K562 (cell line): ENCODE measurements at regions not wholly inside any gene's neighbourhood (a gene's known extent, or its start where the extent isn't known, plus 50 kb on each side); places are given as distances from the start of the nearest gene placed in this dataset.

Experiments used
- ATAC-seq: fragments of 200-7000 bp; cut with Tn5 transposase; 3 replicates; pipeline ENCODE4 v1.9.1; 2020; ENCODE audit warnings: moderate library complexity
- BruUV-seq: library from RNA; stranded (reverse); fragments of 400-500 nt; replicated peaks from 2 replicates; lab custom pipeline; 2021; lab: Mats Ljungman, UMichigan
- CTCF ChIA-PET: fragments of 300-600 bp; formaldehyde crosslinking; extraction: SDS; loops from one replicate; lab custom pipeline; 2021; ENCODE audit warnings: low intra/inter-chr PET ratio; lab: Yijun Ruan, JAX
- POLR2A ChIA-PET: fragments of 300-600, 350-650 bp; sonication (Branson Sonifier 250); formaldehyde crosslinking; extraction: SDS; loops from one replicate; lab custom pipeline; 2021; ENCODE audit warnings: antibody characterized with exemption, inconsistent platforms; lab: Yijun Ruan, JAX
- DNase-seq, 4 experiments: peaks; one replicate each; pipeline versions ENCODE4 v3.0.0 to v3.0.0-alpha.2; 2011 to 2018; ENCODE audit warnings: low spot score in 3 of 4, mixed read lengths in 3 of 4; ENCODE audit errors: extremely low read depth in 1 of 4
- FAIRE-seq: peaks from 2 replicates; lab custom pipeline; 2011; peaks lifted over from hg19 to GRCh38; lab: Jason Lieb, UNC
- H2AFZ ChIP-seq: 2 replicates; pipeline ENCODE4 v1.6.0; 2011; ENCODE audit warnings: low read depth, low read length, control low read depth, inconsistent platforms
- H3K27ac ChIP-seq: fragments of 200-600 bp; 3 replicates; pipeline ENCODE4 v1.8.0; 2011; ENCODE audit warnings: low read depth, mild to moderate bottlenecking, control low read depth, inconsistent platforms, low read length, moderate library complexity, mixed read lengths; ENCODE audit errors: extremely low read depth
- H3K27me3 ChIP-seq, 2 experiments: fragments of 300-600 bp in 1 of 2; 2 replicates in 1 of 2; 3 replicates in 1 of 2; pipeline versions ENCODE4 v1.6.0 to v1.8.0; 2011; ENCODE audit warnings: inconsistent platforms in 2 of 2, low read length in 2 of 2, mild to moderate bottlenecking in 1 of 2, mixed read lengths in 1 of 2, moderate library complexity in 1 of 2; ENCODE audit not compliant: control insufficient read depth in 2 of 2, insufficient read depth in 2 of 2
- H3K36me3 ChIP-seq: fragments of 300-600 bp; 3 replicates; pipeline ENCODE4 v1.8.0; 2011; ENCODE audit warnings: mild to moderate bottlenecking, low read length, inconsistent platforms; ENCODE audit not compliant: control insufficient read depth, insufficient read depth
- H3K4me1 ChIP-seq, 2 experiments: fragments of 200-600 bp in 1 of 2; replicated peaks in 1 of 2; 2 replicates in 1 of 2; 3 replicates in 1 of 2; pipeline versions ENCODE4 v1.5.1 to v1.8.0; 2011; ENCODE audit warnings: inconsistent platforms in 2 of 2, low read length in 2 of 2, mild to moderate bottlenecking in 1 of 2, mixed read lengths in 1 of 2, moderate library complexity in 1 of 2; ENCODE audit not compliant: control insufficient read depth in 2 of 2, insufficient read depth in 2 of 2
- H3K4me2 ChIP-seq: 2 replicates; pipeline ENCODE4 v1.6.1; 2011; ENCODE audit warnings: low read length, control low read depth, inconsistent platforms, mixed read lengths; ENCODE audit not compliant: insufficient read depth
- H3K4me3 ChIP-seq: fragments of 200-600 bp; sonication (generic), shearing (Covaris generic); 2 replicates; pipeline ENCODE4 v1.5.1; 2016; ENCODE audit warnings: control low read depth, inconsistent platforms
- H3K79me2 ChIP-seq: fragments of 200-600 bp; 3 replicates; pipeline ENCODE4 v1.8.0; 2011; ENCODE audit warnings: low read length, inconsistent platforms; ENCODE audit not compliant: control insufficient read depth, insufficient read depth
- H3K9ac ChIP-seq, 2 experiments: 2 replicates each; pipeline versions ENCODE4 v1.6.0 to v1.6.1; 2011; ENCODE audit warnings: low read depth in 2 of 2, low read length in 2 of 2, control low read depth in 1 of 2, inconsistent platforms in 1 of 2, mild to moderate bottlenecking in 1 of 2, mixed read lengths in 1 of 2; ENCODE audit not compliant: insufficient read depth in 1 of 2
- H3K9me1 ChIP-seq: one replicate; pipeline ENCODE4 v1.6.0; 2011; ENCODE audit warnings: inconsistent platforms, mild to moderate bottlenecking, low read length, moderate library complexity; ENCODE audit not compliant: control insufficient read depth, insufficient read depth
- H3K9me3 ChIP-seq: replicated peaks from 2 replicates; pipeline ENCODE4 v1.5.1; 2011; ENCODE audit warnings: low read depth, low read length, inconsistent platforms; ENCODE audit not compliant: control insufficient read depth, insufficient read depth
- H4K20me1 ChIP-seq: replicated peaks from 2 replicates; pipeline ENCODE4 v1.6.1; 2011; ENCODE audit warnings: low read length, inconsistent platforms, mixed read lengths; ENCODE audit not compliant: control insufficient read depth, insufficient read depth
- CCAR2 ChIP-seq: fragments of 200-400 bp; formaldehyde crosslinking; IDR thresholded peaks from 2 replicates; pipeline ENCODE4 v1.6.1; 2017; ENCODE audit warnings: mild to moderate bottlenecking, low read depth, low read length
- DDX20 ChIP-seq: fragments of 450-650 bp; IDR thresholded peaks from 2 replicates; pipeline ENCODE4 v1.6.1; 2016; ENCODE audit warnings: missing genetic modification characterization, low read depth, mild to moderate bottlenecking, missing compliant biosample characterization, moderate library complexity
- HIVEP1 ChIP-seq: fragments of 250-450 bp; sonication (Bioruptor Pico); IDR thresholded peaks from 2 replicates; pipeline ENCODE4 v1.4.0; 2020; ENCODE audit warnings: mild to moderate bottlenecking
- SIRT6 ChIP-seq: IDR thresholded peaks from one replicate; pipeline ENCODE4 v1.6.1; 2012; ENCODE audit warnings: low read depth, mild to moderate bottlenecking, control low read depth, inconsistent platforms, low read length, moderate library complexity
- WGBS: fragments of 100-300 bp; shearing (Covaris generic); methylation state at CpG from one replicate; pipeline ENCODE4 v1.1.6; 2016; ENCODE audit warnings: low coverage, mixed read lengths; ENCODE audit not compliant: insufficient coverage; ENCODE audit errors: missing lambda C conversion rate; 5-methylcytosine and 5-hydroxymethylcytosine counted together
- in situ Hi-C: fragments of 300-500 bp; cut with MboI; formaldehyde crosslinking; loops from 4 replicates; pipeline ENCODE4 v1.15.0; 2018; ENCODE audit warnings: inconsistent platforms, mixed read lengths
- intact Hi-C: fragments of 100-400 bp; cut with micrococcal nuclease; formaldehyde crosslinking; loops from 2 replicates; pipeline ENCODE4 v1.14.2; 2022
- TF ChIP-seq, protein P1 (sequence below): fragments of 150-350 bp; conservative IDR thresholded peaks from 2 replicates; pipeline ENCODE4 v1.6.1; 2014; ENCODE audit warnings: low read length
- TF ChIP-seq, protein P2 (sequence below), 3 experiments: fragments of 200-800 bp in 1 of 3; fragments of 250-450 bp in 1 of 3; fragments of 450-650 bp in 1 of 3; sonication (Bioruptor Pico) in 1 of 3; sonication (Bioruptor generic) in 1 of 3; formaldehyde crosslinking in 1 of 3; IDR thresholded peaks; 2 replicates each; pipeline versions ENCODE4 v1.6.1 to v1.8.0; 2016 to 2022; ENCODE audit warnings: mild to moderate bottlenecking in 2 of 3, missing genetic modification characterization in 2 of 3, missing compliant biosample characterization in 1 of 3, moderate library complexity in 1 of 3
- TF ChIP-seq, protein P3 (sequence below): fragments of 250-450 bp; sonication (Bioruptor Pico); IDR thresholded peaks from 2 replicates; pipeline ENCODE4 v1.8.0; 2022; ENCODE audit warnings: inconsistent platforms, mild to moderate bottlenecking, moderate library complexity, borderline replicate concordance

DNA sequence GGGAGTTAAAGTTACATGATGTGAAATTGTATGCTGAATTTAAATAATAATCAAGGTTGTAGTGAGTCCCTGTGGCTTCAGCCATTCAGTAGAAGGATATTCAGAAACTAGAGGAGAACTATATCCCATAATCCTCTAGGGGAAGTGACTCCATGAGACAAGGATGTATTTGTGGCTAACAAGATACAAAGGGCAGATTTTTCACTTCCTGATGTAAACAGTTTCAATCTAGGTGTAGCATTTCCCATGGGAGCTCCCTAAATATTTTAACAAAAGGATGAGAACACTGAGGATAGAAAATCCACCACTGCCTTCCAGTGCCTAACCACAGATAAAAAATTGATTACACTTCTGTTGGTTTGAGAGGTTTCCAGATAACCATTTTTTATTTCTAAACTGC lies 435.4 kb upstream of the TENM3 start:
- CTCF ChIA-PET, result no interaction called here

DNA sequence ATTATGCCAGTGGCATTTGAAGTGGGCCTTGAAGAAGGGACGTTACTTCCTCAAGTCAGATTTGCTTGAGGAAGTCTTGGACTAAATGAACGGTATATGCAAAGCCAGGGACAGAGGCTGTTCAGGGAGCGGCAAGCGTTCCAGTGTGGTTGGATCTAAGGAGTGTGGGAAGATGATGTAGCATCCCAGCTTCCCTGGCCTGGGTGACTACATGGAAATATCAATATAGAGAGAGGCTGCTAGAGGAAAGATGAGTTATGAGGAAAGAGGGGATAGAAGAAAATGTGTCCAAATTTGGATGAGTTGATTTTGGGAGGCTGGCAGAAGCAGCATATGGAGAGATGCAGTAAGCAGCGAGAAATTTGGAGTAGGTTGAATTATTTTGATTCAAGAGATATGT lies 432.5 kb upstream of the TENM3 start:
- Histone ChIP-seq H3K4me3 (no peak overlapping the region), H3K9me1 (no peaks in the 10 kb centered on the region), H3K27ac (no peak overlapping the region), H2AFZ (no peak overlapping the region), H3K79me2 (no peaks in the 10 kb centered on the region), H3K9me3 (no peaks in the 10 kb centered on the region), H3K27me3 (no peaks in the 10 kb centered on the region), H3K9ac (no peak overlapping the region), H3K4me2 (no peak overlapping the region), H3K4me1 (no peaks in the 10 kb centered on the region), H4K20me1 (no peaks in the 10 kb centered on the region), H3K36me3 (no peaks in the 10 kb centered on the region)
- ATAC-seq (no peak), DNase-seq (no peak), FAIRE-seq (no peak)
- ChIA-PET POLR2A (no interaction called here), CTCF (no interaction called here)
- in situ Hi-C loops (no loop called here), intact Hi-C loops (no loop called here)
- WGBS, result 2% methylated on average over 5 of the region's 5 CpGs
- BruUV-seq, result no TSS peak
- TF ChIP-seq, protein P1, sequence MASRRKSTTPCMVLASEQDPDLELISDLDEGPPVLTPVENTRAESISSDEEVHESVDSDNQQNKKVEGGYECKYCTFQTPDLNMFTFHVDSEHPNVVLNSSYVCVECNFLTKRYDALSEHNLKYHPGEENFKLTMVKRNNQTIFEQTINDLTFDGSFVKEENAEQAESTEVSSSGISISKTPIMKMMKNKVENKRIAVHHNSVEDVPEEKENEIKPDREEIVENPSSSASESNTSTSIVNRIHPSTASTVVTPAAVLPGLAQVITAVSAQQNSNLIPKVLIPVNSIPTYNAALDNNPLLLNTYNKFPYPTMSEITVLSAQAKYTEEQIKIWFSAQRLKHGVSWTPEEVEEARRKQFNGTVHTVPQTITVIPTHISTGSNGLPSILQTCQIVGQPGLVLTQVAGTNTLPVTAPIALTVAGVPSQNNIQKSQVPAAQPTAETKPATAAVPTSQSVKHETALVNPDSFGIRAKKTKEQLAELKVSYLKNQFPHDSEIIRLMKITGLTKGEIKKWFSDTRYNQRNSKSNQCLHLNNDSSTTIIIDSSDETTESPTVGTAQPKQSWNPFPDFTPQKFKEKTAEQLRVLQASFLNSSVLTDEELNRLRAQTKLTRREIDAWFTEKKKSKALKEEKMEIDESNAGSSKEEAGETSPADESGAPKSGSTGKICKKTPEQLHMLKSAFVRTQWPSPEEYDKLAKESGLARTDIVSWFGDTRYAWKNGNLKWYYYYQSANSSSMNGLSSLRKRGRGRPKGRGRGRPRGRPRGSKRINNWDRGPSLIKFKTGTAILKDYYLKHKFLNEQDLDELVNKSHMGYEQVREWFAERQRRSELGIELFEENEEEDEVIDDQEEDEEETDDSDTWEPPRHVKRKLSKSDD, result no peak
- TF ChIP-seq, protein P2, sequence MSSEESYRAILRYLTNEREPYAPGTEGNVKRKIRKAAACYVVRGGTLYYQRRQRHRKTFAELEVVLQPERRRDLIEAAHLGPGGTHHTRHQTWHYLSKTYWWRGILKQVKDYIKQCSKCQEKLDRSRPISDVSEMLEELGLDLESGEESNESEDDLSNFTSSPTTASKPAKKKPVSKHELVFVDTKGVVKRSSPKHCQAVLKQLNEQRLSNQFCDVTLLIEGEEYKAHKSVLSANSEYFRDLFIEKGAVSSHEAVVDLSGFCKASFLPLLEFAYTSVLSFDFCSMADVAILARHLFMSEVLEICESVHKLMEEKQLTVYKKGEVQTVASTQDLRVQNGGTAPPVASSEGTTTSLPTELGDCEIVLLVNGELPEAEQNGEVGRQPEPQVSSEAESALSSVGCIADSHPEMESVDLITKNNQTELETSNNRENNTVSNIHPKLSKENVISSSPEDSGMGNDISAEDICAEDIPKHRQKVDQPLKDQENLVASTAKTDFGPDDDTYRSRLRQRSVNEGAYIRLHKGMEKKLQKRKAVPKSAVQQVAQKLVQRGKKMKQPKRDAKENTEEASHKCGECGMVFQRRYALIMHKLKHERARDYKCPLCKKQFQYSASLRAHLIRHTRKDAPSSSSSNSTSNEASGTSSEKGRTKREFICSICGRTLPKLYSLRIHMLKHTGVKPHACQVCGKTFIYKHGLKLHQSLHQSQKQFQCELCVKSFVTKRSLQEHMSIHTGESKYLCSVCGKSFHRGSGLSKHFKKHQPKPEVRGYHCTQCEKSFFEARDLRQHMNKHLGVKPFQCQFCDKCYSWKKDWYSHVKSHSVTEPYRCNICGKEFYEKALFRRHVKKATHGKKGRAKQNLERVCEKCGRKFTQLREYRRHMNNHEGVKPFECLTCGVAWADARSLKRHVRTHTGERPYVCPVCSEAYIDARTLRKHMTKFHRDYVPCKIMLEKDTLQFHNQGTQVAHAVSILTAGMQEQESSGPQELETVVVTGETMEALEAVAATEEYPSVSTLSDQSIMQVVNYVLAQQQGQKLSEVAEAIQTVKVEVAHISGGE (CRISPR knock-in tag; IDR thresholded peaks at IDR 0.05), result no peak
- TF ChIP-seq, protein P3, sequence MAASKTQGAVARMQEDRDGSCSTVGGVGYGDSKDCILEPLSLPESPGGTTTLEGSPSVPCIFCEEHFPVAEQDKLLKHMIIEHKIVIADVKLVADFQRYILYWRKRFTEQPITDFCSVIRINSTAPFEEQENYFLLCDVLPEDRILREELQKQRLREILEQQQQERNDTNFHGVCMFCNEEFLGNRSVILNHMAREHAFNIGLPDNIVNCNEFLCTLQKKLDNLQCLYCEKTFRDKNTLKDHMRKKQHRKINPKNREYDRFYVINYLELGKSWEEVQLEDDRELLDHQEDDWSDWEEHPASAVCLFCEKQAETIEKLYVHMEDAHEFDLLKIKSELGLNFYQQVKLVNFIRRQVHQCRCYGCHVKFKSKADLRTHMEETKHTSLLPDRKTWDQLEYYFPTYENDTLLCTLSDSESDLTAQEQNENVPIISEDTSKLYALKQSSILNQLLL (CRISPR knock-in tag), result no peak
- TF ChIP-seq CCAR2 (no peak), DDX20 (tag) (no peak), SIRT6 (no peak)

More for the DNA sequence above, 435.4 kb upstream of the TENM3 start:
- Histone ChIP-seq H3K27me3 (no peaks in the 10 kb centered on the region), H3K9me3 (no peaks in the 10 kb centered on the region), H3K9ac (no peak overlapping the region), H3K79me2 (no peaks in the 10 kb centered on the region), H2AFZ (no peak overlapping the region), H3K36me3 (no peaks in the 10 kb centered on the region), H3K9me1 (no peaks in the 10 kb centered on the region), H3K4me2 (no peak overlapping the region), H3K4me3 (no peak overlapping the region), H3K4me1 (no peaks in the 10 kb centered on the region), H3K27ac (no peak overlapping the region), H4K20me1 (no peaks in the 10 kb centered on the region)
- no TSS peak for BruUV-seq
- in situ Hi-C loops (no loop called here), intact Hi-C loops (no loop called here)
- DNase-seq (no peak), ATAC-seq (no peak), FAIRE-seq (no peak)
- POLR2A ChIA-PET, result no interaction called here
- TF ChIP-seq HIVEP1, result no peak
